OCI-LY7 (cell line): ENCODE measurements at regions not wholly inside any gene's neighbourhood (a gene's known extent, or its start where the extent isn't known, plus 50 kb on each side); places are given as distances from the start of the nearest gene placed in this dataset.

Experiments used
- BruUV-seq: library from RNA; stranded (reverse); fragments of 400-500 nt; replicated peaks from 2 replicates; lab custom pipeline; 2021; lab: Mats Ljungman, UMichigan
- CTCF ChIA-PET: fragments of 300-600 bp; sonication (Branson Sonifier 250); formaldehyde crosslinking; loops from one replicate; lab custom pipeline; 2022; ENCODE audit warnings: antibody characterized with exemption; ENCODE audit not compliant: unreplicated experiment; lab: Charles Lee
- POLR2A ChIA-PET: fragments of 300-600 bp; sonication (Branson Sonifier 250); formaldehyde crosslinking; loops from one replicate; lab custom pipeline; 2022; ENCODE audit warnings: antibody characterized with exemption; lab: Charles Lee
- DNase-seq: peaks from one replicate; pipeline ENCODE4 v3.0.0-alpha.2; 2015; ENCODE audit warnings: low spot score
- H2AFZ ChIP-seq: fragments of 200-600 bp; sonication (generic), shearing (Covaris generic); 2 replicates; pipeline ENCODE4 v1.6.1; 2014; ENCODE audit warnings: mild to moderate bottlenecking, antibody characterized with exemption, low read length, moderate library complexity
- H3K27ac ChIP-seq: fragments of 200-600 bp; sonication (generic); 2 replicates; pipeline ENCODE4 v1.5.1; 2014; ENCODE audit warnings: mixed run types, low read depth, mild to moderate bottlenecking, moderate library complexity, low read length, inconsistent platforms; ENCODE audit not compliant: poor library complexity, severe bottlenecking
- H3K36me3 ChIP-seq: fragments of 200-600 bp; sonication (generic); 2 replicates; pipeline ENCODE4 v1.6.1; 2014; ENCODE audit warnings: mild to moderate bottlenecking, antibody characterized with exemption, low read length, moderate library complexity, mixed read lengths; ENCODE audit not compliant: insufficient read depth
- H3K4me1 ChIP-seq: fragments of 200-600 bp; sonication (generic); 2 replicates; pipeline ENCODE4 v1.5.1; 2014; ENCODE audit warnings: mild to moderate bottlenecking, low read length; ENCODE audit not compliant: insufficient read depth, poor library complexity, severe bottlenecking
- H3K4me2 ChIP-seq: fragments of 200-600 bp; sonication (generic); 2 replicates; pipeline ENCODE4 v1.6.1; 2014; ENCODE audit warnings: mild to moderate bottlenecking, low read length
- H3K4me3 ChIP-seq: fragments of 200-600 bp; sonication (generic); 2 replicates; pipeline ENCODE4 v1.5.1; 2014; ENCODE audit warnings: mild to moderate bottlenecking, low read depth, low read length; ENCODE audit not compliant: poor library complexity, severe bottlenecking
- H3K79me2 ChIP-seq: fragments of 200-600 bp; sonication (generic); 2 replicates; pipeline ENCODE4 v1.6.1; 2016; ENCODE audit warnings: low read depth, mild to moderate bottlenecking, low read length, moderate library complexity, mixed read lengths; ENCODE audit not compliant: insufficient read depth
- H3K9me2 ChIP-seq: fragments of 200-600 bp; sonication (generic); 2 replicates; pipeline ENCODE4 v1.6.1; 2016; ENCODE audit warnings: mild to moderate bottlenecking, low read length, mixed read lengths; ENCODE audit not compliant: insufficient read depth
- H3K9me3 ChIP-seq: fragments of 200-600 bp; sonication (generic); 2 replicates; pipeline ENCODE4 v1.6.1; 2014; ENCODE audit warnings: mild to moderate bottlenecking, mixed run types, low read length, mixed read lengths
- H4K20me1 ChIP-seq: fragments of 200-600 bp; sonication (generic); 2 replicates; pipeline ENCODE4 v1.6.1; 2014; ENCODE audit warnings: mild to moderate bottlenecking, antibody characterized with exemption, low read length, moderate library complexity, mixed read lengths; ENCODE audit not compliant: insufficient read depth
- EZH2phosphoT487 ChIP-seq: fragments of 200-600 bp; sonication (generic); IDR thresholded peaks from 2 replicates; pipeline ENCODE4 v1.6.1; 2018; ENCODE audit warnings: low read depth, borderline replicate concordance, mild to moderate bottlenecking, mixed run types, antibody characterized with exemption, low read length, moderate library complexity, mixed read lengths
- intact Hi-C: fragments of 100-400 bp; cut with micrococcal nuclease; formaldehyde crosslinking; loops from one replicate; pipeline ENCODE4 v1.10.0; 2022; ENCODE audit not compliant: unreplicated experiment
- TF ChIP-seq, protein P1 (sequence below): fragments of 200-600 bp; sonication (generic); conservative IDR thresholded peaks from 2 replicates; pipeline ENCODE4 v1.5.1; 2014; ENCODE audit warnings: mild to moderate bottlenecking, antibody characterized with exemption, low read length, moderate library complexity, mixed read lengths

DNA sequence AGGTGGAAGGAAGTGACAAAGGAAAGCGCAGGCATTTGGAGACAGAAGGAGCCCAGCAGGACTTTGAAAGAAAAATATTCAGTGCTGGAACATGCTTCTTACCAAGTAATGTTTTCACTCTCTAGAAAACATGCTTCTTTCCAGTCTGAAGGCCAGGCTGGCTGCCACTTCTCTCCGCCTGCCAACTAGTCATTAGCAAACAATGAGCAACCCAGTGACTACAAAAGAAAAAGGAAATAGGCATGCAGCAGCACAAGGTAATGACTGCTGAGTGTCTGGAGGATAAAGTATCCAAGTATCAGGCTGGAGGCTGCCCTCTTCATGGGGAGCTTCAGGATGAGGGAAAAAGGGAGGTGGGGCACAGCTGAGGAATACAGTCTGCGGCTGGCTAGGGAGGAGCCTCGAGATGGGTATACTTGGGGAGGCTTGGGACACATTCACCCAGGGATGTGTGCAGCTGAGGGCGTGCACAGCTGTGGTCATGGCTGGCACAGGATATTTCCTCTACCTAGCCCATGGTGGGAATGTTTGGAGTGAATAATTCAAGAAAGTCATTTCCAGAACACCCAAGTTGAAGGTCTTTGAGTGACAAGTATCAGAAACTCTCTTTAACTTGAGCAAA lies 161.5 kb upstream of the KIF2A start:
- Histone ChIP-seq H3K9me2 (no peaks in the 10 kb centered on the region), H3K27ac (no peak overlapping the region), H2AFZ (no peak overlapping the region), H3K9me3 (no peaks in the 10 kb centered on the region), H4K20me1 (no peaks in the 10 kb centered on the region), H3K4me3 (no peak overlapping the region), H3K4me2 (no peak overlapping the region), H3K4me1 (no peaks in the 10 kb centered on the region), H3K79me2 (no peaks in the 10 kb centered on the region), H3K36me3 (no peaks in the 10 kb centered on the region)
- no TSS peak for BruUV-seq
- TF ChIP-seq, protein P1, sequence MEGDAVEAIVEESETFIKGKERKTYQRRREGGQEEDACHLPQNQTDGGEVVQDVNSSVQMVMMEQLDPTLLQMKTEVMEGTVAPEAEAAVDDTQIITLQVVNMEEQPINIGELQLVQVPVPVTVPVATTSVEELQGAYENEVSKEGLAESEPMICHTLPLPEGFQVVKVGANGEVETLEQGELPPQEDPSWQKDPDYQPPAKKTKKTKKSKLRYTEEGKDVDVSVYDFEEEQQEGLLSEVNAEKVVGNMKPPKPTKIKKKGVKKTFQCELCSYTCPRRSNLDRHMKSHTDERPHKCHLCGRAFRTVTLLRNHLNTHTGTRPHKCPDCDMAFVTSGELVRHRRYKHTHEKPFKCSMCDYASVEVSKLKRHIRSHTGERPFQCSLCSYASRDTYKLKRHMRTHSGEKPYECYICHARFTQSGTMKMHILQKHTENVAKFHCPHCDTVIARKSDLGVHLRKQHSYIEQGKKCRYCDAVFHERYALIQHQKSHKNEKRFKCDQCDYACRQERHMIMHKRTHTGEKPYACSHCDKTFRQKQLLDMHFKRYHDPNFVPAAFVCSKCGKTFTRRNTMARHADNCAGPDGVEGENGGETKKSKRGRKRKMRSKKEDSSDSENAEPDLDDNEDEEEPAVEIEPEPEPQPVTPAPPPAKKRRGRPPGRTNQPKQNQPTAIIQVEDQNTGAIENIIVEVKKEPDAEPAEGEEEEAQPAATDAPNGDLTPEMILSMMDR, result no peak
- TF ChIP-seq EZH2phosphoT487, result no peak
- ChIA-PET CTCF (no interaction called here), POLR2A (no interaction called here)
- no peak for DNase-seq
- intact Hi-C loops, result no loop called here

DNA sequence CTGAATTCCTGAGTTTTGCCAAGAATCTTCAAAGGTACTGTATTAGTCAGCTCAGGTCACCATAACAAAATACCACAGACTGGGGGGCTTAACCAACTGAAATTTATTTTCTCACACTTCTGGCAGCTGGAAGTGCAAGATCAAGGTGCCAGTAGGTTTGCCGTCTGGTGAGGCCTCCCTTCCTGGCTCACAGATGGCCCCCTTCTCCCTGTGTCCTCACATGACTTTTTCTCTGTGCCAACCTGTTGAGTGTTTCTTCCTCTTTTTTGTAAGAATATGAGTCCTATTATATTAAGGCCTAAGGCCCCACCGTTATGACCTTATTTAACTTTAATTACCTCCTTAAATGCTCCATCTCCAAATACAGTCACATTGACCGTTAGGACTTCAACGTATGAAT lies 156.1 kb upstream of the KIF2A start:
- no peaks in the 10 kb centered on the region for H3K4me1 ChIP-seq
- no peaks in the 10 kb centered on the region for H4K20me1 ChIP-seq
- no peaks in the 10 kb centered on the region for H3K36me3 ChIP-seq
- no peak overlapping the region for H3K27ac ChIP-seq
- no peak overlapping the region for H3K4me2 ChIP-seq
- TF ChIP-seq, protein P1, result no peak
- no peak overlapping the region for H3K4me3 ChIP-seq
- H2AFZ ChIP-seq, result no peak overlapping the region
- intact Hi-C loops, result no loop called here
- ChIA-PET CTCF (no interaction called here), POLR2A (no interaction called here)
- H3K79me2 ChIP-seq, result no peaks in the 10 kb centered on the region
- no peaks in the 10 kb centered on the region for H3K9me2 ChIP-seq
- no peak for DNase-seq
- H3K9me3 ChIP-seq, result no peaks in the 10 kb centered on the region
- BruUV-seq, result no TSS peak

DNA sequence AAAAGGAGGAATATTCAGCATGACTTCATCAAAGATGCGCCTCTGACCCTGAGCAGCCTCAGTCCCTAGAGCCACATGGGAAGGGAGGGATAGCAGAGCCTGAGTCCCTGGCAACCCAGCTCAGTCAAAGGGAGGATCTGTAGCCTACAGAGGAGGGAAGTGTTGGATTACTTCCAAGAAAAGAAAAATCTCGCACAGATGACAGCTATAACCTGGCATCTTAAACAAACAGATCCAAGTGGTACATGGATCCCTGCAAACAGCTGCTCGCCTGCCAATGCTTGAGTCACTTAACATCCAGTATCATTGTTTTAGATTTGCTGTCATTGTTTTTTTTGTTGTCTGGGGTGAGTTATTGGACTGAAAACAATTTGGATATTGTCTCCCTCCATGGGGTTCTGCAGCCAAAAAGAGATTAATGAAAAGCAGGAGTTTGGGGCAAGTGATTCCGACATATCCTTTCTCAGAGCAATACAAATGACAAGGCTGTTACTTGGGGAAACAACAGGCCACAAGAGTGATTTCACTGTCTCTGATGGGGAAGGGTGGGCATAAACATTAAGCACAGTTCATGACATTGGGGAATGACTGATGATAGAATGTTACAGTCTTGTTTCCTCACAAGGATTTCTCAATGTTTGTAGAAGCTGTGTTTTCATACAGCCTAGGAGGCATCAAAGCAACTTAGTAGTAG lies 153.5 kb upstream of the KIF2A start:
- no peaks in the 10 kb centered on the region for H3K9me3 ChIP-seq
- H2AFZ ChIP-seq, result no peak overlapping the region
- no peak overlapping the region for H3K4me2 ChIP-seq
- H3K9me2 ChIP-seq, result no peaks in the 10 kb centered on the region
- no peaks in the 10 kb centered on the region for H3K79me2 ChIP-seq
- H3K4me1 ChIP-seq, result no peaks in the 10 kb centered on the region
- ChIA-PET POLR2A (no interaction called here), CTCF (no interaction called here)
- no TSS peak for BruUV-seq
- no peaks in the 10 kb centered on the region for H3K36me3 ChIP-seq
- DNase-seq, result no peak
- no peak overlapping the region for H3K4me3 ChIP-seq
- H3K27ac ChIP-seq, result no peak overlapping the region
- TF ChIP-seq EZH2phosphoT487, result no peak
- TF ChIP-seq, protein P1, result no peak
- H4K20me1 ChIP-seq, result no peaks in the 10 kb centered on the region
- intact Hi-C loops, result no loop called here
